GDM1 (cell line): ENCODE measurements at regions not wholly inside any gene's neighbourhood (a gene's known extent, or its start where the extent isn't known, plus 50 kb on each side); places are given as distances from the start of the nearest gene placed in this dataset.

Experiments used
- DNase-seq: peaks from one replicate; lab custom pipeline; 2025; lab: John Stamatoyannopoulos, UW

- DNase-seq = no peak
These were observed 116.6 kb downstream of the GLI2 start for GRCh38 chr2:120852200-120852815.

GRCh38 chr2:120853306-120854013, 117.8 kb downstream of the GLI2 start:
- no peak for DNase-seq

- no peak for DNase-seq
These were observed 118.4 kb downstream of the GLI2 start for GRCh38 chr2:120854014-120854620.

- no peak for DNase-seq
These were observed 119.3 kb downstream of the GLI2 start for GRCh38 chr2:120854766-120855530.

GRCh38 chr2:120855855-120856405, 120.3 kb downstream of the GLI2 start:
- no peak for DNase-seq

GRCh38 chr2:120856421-120856862, 120.8 kb downstream of the GLI2 start:
- no peak for DNase-seq

- DNase-seq = no peak
These were observed 121.8 kb downstream of the GLI2 start for GRCh38 chr2:120857422-120857821.

- DNase-seq = no peak
These were observed 122.3 kb downstream of the GLI2 start for GRCh38 chr2:120857931-120858330.

- no peak for DNase-seq
These were observed 122.9 kb downstream of the GLI2 start for GRCh38 chr2:120858361-120859106.

- DNase-seq = no peak
These were observed 123.5 kb downstream of the GLI2 start for GRCh38 chr2:120859128-120859527.

- no peak for DNase-seq
These were observed 124.3 kb downstream of the GLI2 start for GRCh38 chr2:120859814-120860578.

- no peak for DNase-seq
These were observed 124.9 kb downstream of the GLI2 start for GRCh38 chr2:120860579-120860922.

GRCh38 chr2:120861191-120861575, 125.5 kb downstream of the GLI2 start:
- no peak for DNase-seq

- DNase-seq = no peak
These were observed 126.0 kb downstream of the GLI2 start for GRCh38 chr2:120861576-120862191.

- no peak for DNase-seq
These were observed 126.8 kb downstream of the GLI2 start for GRCh38 chr2:120862201-120863060.

- no peak for DNase-seq
These were observed 127.5 kb downstream of the GLI2 start for GRCh38 chr2:120863146-120863545.

GRCh38 chr2:120863661-120864320, 128.1 kb downstream of the GLI2 start:
- no peak for DNase-seq

- no peak for DNase-seq
These were observed 129.3 kb downstream of the GLI2 start for GRCh38 chr2:120864981-120865380.

- no peak for DNase-seq
These were observed 130.0 kb downstream of the GLI2 start for GRCh38 chr2:120865656-120866055.
